Right atrium auricular region (tissue), 2 donors: ENCODE measurements at regions not wholly inside any gene's neighbourhood (a gene's known extent, or its start where the extent isn't known, plus 50 kb on each side); places are given as distances from the start of the nearest gene placed in this dataset.

ENCODE experiments used
- DNase-seq: peaks from one replicate; pipeline ENCODE4 v3.0.0-alpha.2; 2019; ENCODE audit warnings: low spot score
- H3K27ac ChIP-seq, 2 donors: fragments of 200-600 bp; sonication (generic); 1 replicate in 1 of 2; 2 replicates in 1 of 2; pipeline ENCODE4 v1.5.1; 2016 to 2019
- H3K27me3 ChIP-seq, 2 donors: fragments of 200-600 bp; sonication (generic); one replicate each; pipeline versions ENCODE4 v1.5.1 to v1.6.0; 2017 to 2019
- H3K36me3 ChIP-seq: fragments of 200-600 bp; sonication (generic); one replicate; pipeline ENCODE4 v1.5.1; 2016
- H3K4me1 ChIP-seq, 2 donors: fragments of 200-600 bp; sonication (generic); one replicate each; pipeline versions ENCODE4 v1.5.1 to v1.6.0; 2017 to 2019
- H3K4me3 ChIP-seq, 2 donors: fragments of 200-600 bp; sonication (generic); 1 replicate in 1 of 2; 2 replicates in 1 of 2; pipeline ENCODE4 v1.5.1; 2017 to 2019; ENCODE audit warnings: mild to moderate bottlenecking in 1 of 2, moderate library complexity in 1 of 2
- H3K9me3 ChIP-seq, 2 donors: fragments of 200-600 bp; sonication (generic); one replicate each; pipeline ENCODE4 v1.5.1; 2019
- CTCF ChIP-seq, 2 donors: fragments of 200-600 bp; sonication (generic); IDR thresholded peaks; one replicate each; pipeline ENCODE4 v1.5.1; 2019; ENCODE audit warnings: antibody characterized with exemption in 2 of 2

GRCh38 chr10:131620314-131620713 is 280.5 kb upstream of the PPP2R2D start:
- no peak for TF ChIP-seq CTCF (IDR thresholded peaks at IDR 0.05)
- DNase-seq, result no peak

GRCh38 chr10:131620904-131621303 is 279.9 kb upstream of the PPP2R2D start:
- DNase-seq, result no peak
- Histone ChIP-seq H3K36me3 (no peaks in the 10 kb centered on the region), H3K4me3 (no peak overlapping the region), H3K4me1 (no peaks in the 10 kb centered on the region), H3K9me3 (no peaks in the 10 kb centered on the region), H3K27me3 (no peaks in the 10 kb centered on the region), H3K27ac (no peak overlapping the region)
- TF ChIP-seq CTCF (IDR thresholded peaks at IDR 0.05), result no peak

More at GRCh38 chr10:131620314-131620713, 280.5 kb upstream of the PPP2R2D start:
- Histone ChIP-seq H3K4me1 (no peaks in the 10 kb centered on the region), H3K9me3 (no peaks in the 10 kb centered on the region), H3K27me3 (no peaks in the 10 kb centered on the region), H3K4me3 (no peak overlapping the region), H3K27ac (no peak overlapping the region), H3K36me3 (no peaks in the 10 kb centered on the region)

- no peaks in the 10 kb centered on the region for H3K9me3 ChIP-seq
- no peaks in the 10 kb centered on the region for H3K36me3 ChIP-seq
- no peaks in the 10 kb centered on the region for H3K27me3 ChIP-seq
- no peak for TF ChIP-seq CTCF (IDR thresholded peaks at IDR 0.05)
- no peak overlapping the region for H3K27ac ChIP-seq
- H3K4me3 ChIP-seq, result no peak overlapping the region
- no peaks in the 10 kb centered on the region for H3K4me1 ChIP-seq
- DNase-seq, result no peak
Measured at GRCh38 chr10:131621784-131622624, 278.8 kb upstream of the PPP2R2D start.

- DNase-seq, result no peak
- no peak overlapping the region for H3K27ac ChIP-seq
- TF ChIP-seq CTCF (IDR thresholded peaks at IDR 0.05), result no peak
- no peaks in the 10 kb centered on the region for H3K27me3 ChIP-seq
- no peaks in the 10 kb centered on the region for H3K4me1 ChIP-seq
- no peaks in the 10 kb centered on the region for H3K36me3 ChIP-seq
- no peak overlapping the region for H3K4me3 ChIP-seq
- peaks cover 0 to 11% of the 10 kb centered on the region in 2 donors for H3K9me3 ChIP-seq
Measured at GRCh38 chr10:131625041-131625440, 275.8 kb upstream of the PPP2R2D start.

DNA sequence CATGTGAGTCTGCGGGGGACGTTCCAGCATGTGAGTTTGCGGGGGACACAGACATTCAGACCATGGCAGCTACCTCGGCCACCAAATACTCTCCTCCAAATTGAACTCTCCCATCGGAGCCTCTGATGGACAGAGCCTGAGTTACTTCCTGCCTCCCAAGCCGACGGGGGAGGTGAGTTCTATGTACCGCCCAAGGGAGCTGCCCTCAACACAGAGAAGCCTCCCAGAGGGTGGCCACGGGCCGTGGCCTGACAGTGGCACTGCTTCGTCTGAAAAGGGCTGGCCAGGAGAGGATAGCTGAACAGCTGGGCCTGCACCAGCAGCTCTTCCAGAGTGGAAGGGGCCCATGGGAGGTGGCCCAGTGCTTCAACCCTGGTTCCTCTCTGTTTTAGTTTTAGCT is 274.5 kb upstream of the PPP2R2D start:
- DNase-seq, result no peak

More for the DNA sequence above, 274.5 kb upstream of the PPP2R2D start:
- H3K36me3 ChIP-seq, result no peaks in the 10 kb centered on the region
- no peak overlapping the region for H3K27ac ChIP-seq
- peaks cover 0 to 11% of the 10 kb centered on the region in 2 donors for H3K9me3 ChIP-seq
- H3K27me3 ChIP-seq, result no peaks in the 10 kb centered on the region
- no peak for TF ChIP-seq CTCF (IDR thresholded peaks at IDR 0.05)
- no peaks in the 10 kb centered on the region for H3K4me1 ChIP-seq
- no peak overlapping the region for H3K4me3 ChIP-seq
